Omental fat pad (tissue), 3 donors: ENCODE measurements at regions not wholly inside any gene's neighbourhood (a gene's known extent, or its start where the extent isn't known, plus 50 kb on each side); places are given as distances from the start of the nearest gene placed in this dataset.

Source experiments
- ATAC-seq: fragments of 150-250 bp; one replicate; pipeline ENCODE4 v1.9.1; 2016; ENCODE audit warnings: mild to moderate bottlenecking, moderate library complexity; ENCODE audit not compliant: low FRiP score
- DNase-seq: peaks from one replicate; pipeline ENCODE4 v3.0.0-alpha.2; 2019; ENCODE audit warnings: low spot score
- CTCF ChIP-seq, 3 donors: fragments of 450-650 bp; IDR thresholded peaks; one replicate each; pipeline ENCODE4 v1.5.1; 2016 to 2017; ENCODE audit warnings: antibody characterized with exemption in 3 of 3, mild to moderate bottlenecking in 3 of 3, moderate library complexity in 2 of 3

DNA sequence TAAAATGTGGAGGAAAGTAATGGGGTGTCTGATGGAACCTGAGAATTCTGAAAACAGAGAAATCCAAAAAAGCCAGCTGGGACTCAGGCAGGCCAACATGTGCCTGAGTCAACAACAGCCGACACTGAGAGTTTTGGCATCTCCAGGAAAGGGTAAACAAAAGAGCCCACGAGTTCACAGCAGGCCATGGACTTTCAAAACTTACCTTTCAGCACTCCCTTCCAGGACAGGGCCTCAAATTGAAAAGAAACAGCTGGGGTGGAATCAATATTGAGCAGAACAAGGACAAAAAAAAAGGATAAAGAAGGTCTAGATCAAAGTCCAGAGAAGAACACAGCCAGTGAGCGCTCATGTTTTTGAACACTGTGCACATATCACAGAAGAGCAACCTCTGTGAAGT is 735.4 kb upstream of the GRM7 start:
- ATAC-seq = no peak
- TF ChIP-seq CTCF (IDR thresholded peaks at IDR 0.05) = no peak
- no peak for DNase-seq

GRCh38 chr3:6132684-6133432 is 728.1 kb upstream of the GRM7 start:
- TF ChIP-seq CTCF (IDR thresholded peaks at IDR 0.05) = no peak
- ATAC-seq (no peak), DNase-seq (no peak)

GRCh38 chr3:6142707-6143106 is 718.2 kb upstream of the GRM7 start:
- no peak for TF ChIP-seq CTCF (IDR thresholded peaks at IDR 0.05)
- ATAC-seq = no peak
- no peak for DNase-seq

DNA sequence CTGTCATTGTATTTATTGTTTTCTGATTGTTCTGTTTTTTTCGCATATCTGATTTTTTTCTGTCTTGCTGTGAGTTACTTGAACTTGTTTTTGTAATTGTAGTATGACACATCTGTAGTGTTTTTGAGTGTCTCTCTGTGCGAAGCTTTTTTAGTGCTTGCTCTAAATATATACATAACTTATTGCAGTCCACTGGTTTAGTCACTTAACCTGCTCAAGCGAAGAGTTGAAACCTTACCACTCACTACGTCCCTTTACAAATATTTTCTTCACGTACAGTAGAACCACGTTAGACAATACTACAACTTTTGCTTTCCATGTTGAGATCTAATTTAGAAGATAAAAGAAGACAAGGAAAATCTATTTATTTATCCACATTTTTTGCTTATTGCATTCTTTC is 713.0 kb upstream of the GRM7 start:
- no peak for ATAC-seq
- DNase-seq = no peak
- no peak for TF ChIP-seq CTCF (IDR thresholded peaks at IDR 0.05)

GRCh38 chr3:6155650-6156338 is 705.1 kb upstream of the GRM7 start:
- ATAC-seq (no peak), DNase-seq (no peak)
- no peak for TF ChIP-seq CTCF (IDR thresholded peaks at IDR 0.05)

- DNase-seq (no peak), ATAC-seq (no peak)
- no peak for TF ChIP-seq CTCF (IDR thresholded peaks at IDR 0.05)
These were observed 695.0 kb upstream of the GRM7 start for GRCh38 chr3:6165951-6166350.

DNA sequence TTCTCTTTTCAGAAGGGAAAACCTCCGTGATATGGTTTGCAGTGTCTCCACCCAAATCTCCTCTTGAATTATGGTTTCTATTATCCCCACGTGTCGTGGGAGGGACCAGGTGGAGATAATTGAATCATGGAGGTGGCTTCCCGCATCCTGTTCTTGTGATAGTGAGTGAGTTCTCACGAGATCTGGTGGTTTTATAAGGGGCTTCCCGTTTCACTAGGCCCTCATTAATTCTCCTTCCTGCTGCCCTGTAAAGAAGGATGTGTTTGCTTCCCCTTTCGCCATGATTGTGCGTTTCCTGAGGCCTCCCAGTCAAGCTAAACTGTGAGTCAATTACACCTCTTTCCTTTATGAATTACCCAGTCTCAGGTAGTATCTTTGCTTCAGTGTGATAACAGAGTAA is 692.7 kb upstream of the GRM7 start:
- DNase-seq (no peak), ATAC-seq (no peak)
- no peak for TF ChIP-seq CTCF (IDR thresholded peaks at IDR 0.05)
